ENCODE measurements at regions not wholly inside any gene's neighbourhood (a gene's known extent, or its start where the extent isn't known, plus 50 kb on each side); places are given as distances from the start of the nearest gene placed in this dataset.
"Not testable (repeated sequence)": the region's sequence is repeated elsewhere in the genome, so short reads cannot be mapped to it uniquely, and the experiment has no call there.

- DNase-seq: no peak
Observed at GRCh38 chr5:21024966-21025365, 1037.0 kb upstream of the CDH18 start.

- DNase-seq: no peak
Observed at GRCh38 chr5:21013237-21013636, 1025.2 kb upstream of the CDH18 start.

- no peak for DNase-seq
Observed at GRCh38 chr5:21007781-21008180, 1019.8 kb upstream of the CDH18 start.

GRCh38 chr5:20988933-20989332 lies 1000.9 kb upstream of the CDH18 start:
- DNase-seq: not testable (repeated sequence)

GRCh38 chr5:20985754-20986153 lies 997.8 kb upstream of the CDH18 start:
- no peak for DNase-seq

- peak; percentile 67 for DNase-seq
Observed at GRCh38 chr5:20974426-20974825, 986.4 kb upstream of the CDH18 start.

- DNase-seq: peak; percentile 51
Observed at GRCh38 chr5:20972419-20972925, 984.5 kb upstream of the CDH18 start.

- DNase-seq: no peak
Observed at GRCh38 chr5:20959347-20959746, 971.3 kb upstream of the CDH18 start.

GRCh38 chr5:20958641-20959040 lies 970.6 kb upstream of the CDH18 start:
- no peak for DNase-seq

GRCh38 chr5:20956134-20956533 lies 968.1 kb upstream of the CDH18 start:
- no peak for DNase-seq

GRCh38 chr5:20949636-20950035 lies 961.6 kb upstream of the CDH18 start:
- no peak for DNase-seq

- DNase-seq: not testable (repeated sequence)
Observed at GRCh38 chr5:20943183-20943971, 955.4 kb upstream of the CDH18 start.

- DNase-seq: not testable (repeated sequence)
Observed at GRCh38 chr5:20942603-20943002, 954.6 kb upstream of the CDH18 start.

- DNase-seq: not testable (repeated sequence)
Observed at GRCh38 chr5:20940786-20941185, 952.8 kb upstream of the CDH18 start.

- not testable (repeated sequence) for DNase-seq
Observed at GRCh38 chr5:20890936-20891335, 902.9 kb upstream of the CDH18 start.

GRCh38 chr5:20875726-20876125 lies 887.7 kb upstream of the CDH18 start:
- not testable (repeated sequence) for DNase-seq

- DNase-seq: not testable (repeated sequence)
Observed at GRCh38 chr5:20865892-20866291, 877.9 kb upstream of the CDH18 start.

- no peak for DNase-seq
Observed at GRCh38 chr5:20833081-20833627, 845.2 kb upstream of the CDH18 start.

GRCh38 chr5:20832204-20833080 lies 844.4 kb upstream of the CDH18 start:
- no peak for DNase-seq

GRCh38 chr5:20825951-20826350 lies 838.0 kb upstream of the CDH18 start:
- DNase-seq: not testable (repeated sequence)

GRCh38 chr5:20797216-20797615 lies 809.2 kb upstream of the CDH18 start:
- not testable (repeated sequence) for DNase-seq

- not testable (repeated sequence) for DNase-seq
Observed at GRCh38 chr5:20784755-20785154, 796.8 kb upstream of the CDH18 start.

GRCh38 chr5:20783484-20783883 lies 795.5 kb upstream of the CDH18 start:
- not testable (repeated sequence) for DNase-seq
